GM23338 (cell line): ENCODE measurements at regions not wholly inside any gene's neighbourhood (a gene's known extent, or its start where the extent isn't known, plus 50 kb on each side); places are given as distances from the start of the nearest gene placed in this dataset.

Experiments
- ATAC-seq: fragments of 200-7000 bp; cut with Tn5 transposase; 3 replicates; pipeline ENCODE4 v1.9.1; 2020
- DNase-seq: peaks from one replicate; pipeline ENCODE4 v3.0.0-alpha.2; 2015; ENCODE audit warnings: low spot score
- H2AFZ ChIP-seq: fragments of 200-600 bp; sonication (generic); 2 replicates; pipeline ENCODE4 v1.8.0; 2016; ENCODE audit warnings: antibody characterized with exemption, mild to moderate bottlenecking, moderate library complexity
- H3F3A ChIP-seq: fragments of 200-600 bp; sonication (generic); replicated peaks from 2 replicates; pipeline ENCODE4 v1.8.0; 2017; ENCODE audit warnings: antibody characterized with exemption, mixed run types, low read depth
- H3K27ac ChIP-seq: fragments of 200-600 bp; sonication (generic); 2 replicates; pipeline ENCODE4 v1.6.1; 2016; ENCODE audit warnings: low read depth
- H3K27me3 ChIP-seq: fragments of 200-600 bp; sonication (generic); 2 replicates; pipeline ENCODE4 v1.8.0; 2016; ENCODE audit warnings: mild to moderate bottlenecking, mixed run types, moderate library complexity; ENCODE audit not compliant: insufficient read depth
- H3K36me3 ChIP-seq: fragments of 200-600 bp; sonication (generic); 2 replicates; pipeline ENCODE4 v1.8.0; 2016; ENCODE audit warnings: mild to moderate bottlenecking; ENCODE audit not compliant: insufficient read depth
- H3K4me1 ChIP-seq: fragments of 200-600 bp; sonication (generic); 2 replicates; pipeline ENCODE4 v1.8.0; 2016; ENCODE audit warnings: mild to moderate bottlenecking, moderate library complexity; ENCODE audit not compliant: insufficient read depth
- H3K4me2 ChIP-seq: fragments of 200-600 bp; sonication (generic); 2 replicates; pipeline ENCODE4 v1.7.1; 2017; ENCODE audit warnings: mixed run types
- H3K4me3 ChIP-seq: fragments of 200-600 bp; sonication (generic); 2 replicates; pipeline ENCODE4 v1.6.1; 2016; ENCODE audit warnings: mixed run types
- H3K79me2 ChIP-seq: fragments of 200-600 bp; sonication (generic); replicated peaks from 2 replicates; pipeline ENCODE4 v1.8.0; 2017; ENCODE audit warnings: mild to moderate bottlenecking; ENCODE audit not compliant: insufficient read depth
- H3K9me2 ChIP-seq: fragments of 200-600 bp; sonication (generic); 2 replicates; pipeline ENCODE4 v1.8.0; 2017; ENCODE audit not compliant: insufficient read depth
- H4K20me1 ChIP-seq: fragments of 200-600 bp; sonication (generic); replicated peaks from 2 replicates; pipeline ENCODE4 v1.8.0; 2017; ENCODE audit warnings: mild to moderate bottlenecking; ENCODE audit not compliant: insufficient read depth
- H3K27ac Mint-ChIP-seq: 2 replicates; pipeline ENCODE4 v1.8.0; 2020; ENCODE audit warnings: inconsistent platforms, mild to moderate bottlenecking, moderate library complexity, mixed read lengths
- H3K27me3 Mint-ChIP-seq: 3 replicates; pipeline ENCODE4 v1.8.0; 2022; ENCODE audit warnings: low read depth, mild to moderate bottlenecking, moderate library complexity, mixed read lengths, inconsistent platforms; ENCODE audit not compliant: insufficient read depth, poor library complexity
- H3K36me3 Mint-ChIP-seq: 3 replicates; pipeline ENCODE4 v1.8.0; 2021; ENCODE audit warnings: low read depth, mild to moderate bottlenecking, inconsistent platforms, moderate library complexity, mixed read lengths
- H3K4me1 Mint-ChIP-seq: 3 replicates; pipeline ENCODE4 v1.8.0; 2020; ENCODE audit warnings: mild to moderate bottlenecking, inconsistent platforms, mixed read lengths
- H3K4me3 Mint-ChIP-seq: 3 replicates; pipeline ENCODE4 v1.8.0; 2021; ENCODE audit warnings: moderate library complexity, mild to moderate bottlenecking, inconsistent platforms, mixed read lengths
- H3K9me3 Mint-ChIP-seq: 3 replicates; pipeline ENCODE4 v1.8.0; 2020; ENCODE audit warnings: moderate library complexity, mild to moderate bottlenecking, inconsistent platforms, mixed read lengths
- CREB1 ChIP-seq: fragments of 250-450 bp; sonication (Bioruptor Pico); IDR thresholded peaks from 2 replicates; pipeline ENCODE4 v1.5.0; 2020; ENCODE audit warnings: low read depth, mild to moderate bottlenecking, moderate library complexity
- EZH2 ChIP-seq: fragments of 200-600 bp; sonication (generic); IDR thresholded peaks from one replicate; pipeline ENCODE4 v1.8.0; 2017; ENCODE audit warnings: antibody characterized with exemption, mild to moderate bottlenecking, low read depth; ENCODE audit not compliant: unreplicated experiment
- NANOG ChIP-seq: IDR thresholded peaks from 2 replicates; pipeline ENCODE4 v1.6.1; 2016; ENCODE audit warnings: antibody characterized with exemption, borderline replicate concordance
- STAT1 ChIP-seq: IDR thresholded peaks from one replicate; pipeline ENCODE4 v1.6.1; 2016; ENCODE audit warnings: antibody characterized with exemption; ENCODE audit not compliant: unreplicated experiment
- ZNF462 ChIP-seq: fragments of 250-450 bp; sonication (Bioruptor Pico); IDR thresholded peaks from 2 replicates; pipeline ENCODE4 v1.5.0; 2020; ENCODE audit warnings: mild to moderate bottlenecking, moderate library complexity
- TF ChIP-seq, protein P1 (sequence below), 2 experiments: fragments of 200-600 bp in 1 of 2; sonication (generic) in 1 of 2; conservative IDR thresholded peaks; 2 replicates each; pipeline versions ENCODE4 v1.5.1 to v1.6.1; 2016 to 2017; ENCODE audit warnings: antibody characterized with exemption in 2 of 2, low read depth in 2 of 2, mild to moderate bottlenecking in 2 of 2, moderate library complexity in 1 of 2

DNA sequence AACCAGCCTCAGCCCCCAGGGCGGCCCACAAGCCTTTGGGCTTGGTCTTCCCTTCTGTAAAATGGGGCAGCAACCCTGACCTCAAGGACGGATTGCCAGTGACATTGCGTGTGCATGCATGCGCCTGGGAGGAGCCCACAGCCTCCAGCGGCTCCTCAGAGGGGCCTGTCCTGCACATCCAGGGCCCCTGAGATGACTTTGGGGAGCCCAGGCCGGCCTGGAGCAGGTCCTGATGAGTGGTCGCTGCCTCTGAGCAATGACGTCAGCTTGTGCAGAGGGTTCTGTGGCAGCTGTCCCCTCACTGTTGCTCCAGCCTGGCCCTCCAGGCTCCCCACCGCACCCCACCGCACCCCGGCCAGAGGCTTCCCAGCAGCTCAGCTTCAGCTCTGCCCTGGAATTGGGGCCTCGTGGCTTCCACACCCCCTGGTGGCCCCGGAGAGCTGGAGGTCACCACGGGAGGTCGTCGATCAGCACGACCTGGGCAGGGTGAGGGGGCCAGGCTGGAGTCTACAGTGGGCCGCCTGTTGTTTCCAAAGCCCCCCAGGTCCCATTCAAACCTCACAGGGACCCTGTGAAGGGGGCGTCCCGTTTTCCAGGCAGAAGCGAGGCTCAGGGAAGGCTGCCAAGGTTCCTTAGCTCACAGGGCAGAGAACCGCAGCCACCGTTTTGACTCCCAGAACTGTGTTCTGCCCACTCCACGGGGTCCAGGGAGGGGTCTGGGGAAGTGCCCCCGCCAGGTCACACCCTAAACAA is 341.8 kb downstream of the SEC14L1 start:
- no peak for TF ChIP-seq ZNF462 (CRISPR knock-in tag)
- no peak for TF ChIP-seq EZH2
- TF ChIP-seq CREB1, result no peak
- no peak for TF ChIP-seq NANOG
- TF ChIP-seq STAT1, result no peak
- TF ChIP-seq, protein P1, sequence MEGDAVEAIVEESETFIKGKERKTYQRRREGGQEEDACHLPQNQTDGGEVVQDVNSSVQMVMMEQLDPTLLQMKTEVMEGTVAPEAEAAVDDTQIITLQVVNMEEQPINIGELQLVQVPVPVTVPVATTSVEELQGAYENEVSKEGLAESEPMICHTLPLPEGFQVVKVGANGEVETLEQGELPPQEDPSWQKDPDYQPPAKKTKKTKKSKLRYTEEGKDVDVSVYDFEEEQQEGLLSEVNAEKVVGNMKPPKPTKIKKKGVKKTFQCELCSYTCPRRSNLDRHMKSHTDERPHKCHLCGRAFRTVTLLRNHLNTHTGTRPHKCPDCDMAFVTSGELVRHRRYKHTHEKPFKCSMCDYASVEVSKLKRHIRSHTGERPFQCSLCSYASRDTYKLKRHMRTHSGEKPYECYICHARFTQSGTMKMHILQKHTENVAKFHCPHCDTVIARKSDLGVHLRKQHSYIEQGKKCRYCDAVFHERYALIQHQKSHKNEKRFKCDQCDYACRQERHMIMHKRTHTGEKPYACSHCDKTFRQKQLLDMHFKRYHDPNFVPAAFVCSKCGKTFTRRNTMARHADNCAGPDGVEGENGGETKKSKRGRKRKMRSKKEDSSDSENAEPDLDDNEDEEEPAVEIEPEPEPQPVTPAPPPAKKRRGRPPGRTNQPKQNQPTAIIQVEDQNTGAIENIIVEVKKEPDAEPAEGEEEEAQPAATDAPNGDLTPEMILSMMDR (conservative IDR thresholded peaks at IDR 0.05; ENCODE audit: low read depth in 2 of 2), result peak in 1 of 2 experiments; percentile 9; a peak in 1 of 4 replicates
- peaks cover 60% of the 10 kb centered on the region for H3K79me2 ChIP-seq
- peaks cover 23% of the 10 kb centered on the region for H3K4me1 ChIP-seq
- H3F3A ChIP-seq, result peaks cover 6% of the 10 kb centered on the region; the same call in 1 of the 2 replicates
- Mint-ChIP-seq H3K4me1 (peaks cover 24% of the 10 kb centered on the region), H3K27ac (no peak overlapping the region), H3K36me3 (peaks cover 25% of the 10 kb centered on the region), H3K27me3 (peaks cover 4% of the 10 kb centered on the region), H3K4me3 (no peak overlapping the region), H3K9me3 (no peaks in the 10 kb centered on the region)
- no peak overlapping the region for H3K4me3 ChIP-seq
- peaks cover 8% of the 10 kb centered on the region for H4K20me1 ChIP-seq
- H3K27me3 ChIP-seq, result no peaks in the 10 kb centered on the region
- H2AFZ ChIP-seq, result no peak overlapping the region
- ATAC-seq (no peak), DNase-seq (no peak)
- no peaks in the 10 kb centered on the region for H3K9me2 ChIP-seq
- H3K36me3 ChIP-seq, result no peaks in the 10 kb centered on the region
- no peak overlapping the region for H3K4me2 ChIP-seq
- no peak overlapping the region for H3K27ac ChIP-seq
